ENCODE measurements at regions not wholly inside any gene's neighbourhood (a gene's known extent, or its start where the extent isn't known, plus 50 kb on each side); places are given as distances from the start of the nearest gene placed in this dataset.

DNA sequence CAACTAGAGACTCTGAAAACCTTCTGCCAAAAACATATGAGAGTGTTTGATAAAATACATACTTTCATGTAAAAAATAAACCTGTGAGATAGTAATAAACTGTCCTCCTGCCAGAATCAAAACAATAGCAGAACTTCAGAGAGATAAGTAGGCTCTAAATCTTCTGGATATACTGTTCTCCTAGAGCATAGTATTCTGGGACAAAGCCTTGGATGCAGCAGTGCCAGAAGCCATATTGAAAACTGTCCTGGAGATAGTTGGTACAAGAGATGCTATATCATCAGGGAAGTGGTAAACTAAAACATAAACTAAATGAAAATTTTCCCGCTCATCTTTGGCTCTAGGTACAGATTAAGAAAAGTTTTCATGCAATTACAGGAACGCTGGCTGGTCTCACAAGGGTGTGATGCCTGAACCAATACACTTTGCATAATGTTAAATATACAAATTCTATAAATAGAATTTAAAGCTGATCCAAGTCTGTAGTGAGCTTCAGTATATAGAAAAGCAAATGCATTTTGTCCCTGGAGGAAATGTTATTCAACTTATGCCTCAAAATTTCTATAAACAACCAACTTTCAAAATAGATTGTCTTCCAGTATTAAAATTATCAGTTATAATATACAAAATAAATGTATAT lies 355.6 kb downstream of the ADAMTS20 start:
- TF ChIP-seq, protein P1, sequence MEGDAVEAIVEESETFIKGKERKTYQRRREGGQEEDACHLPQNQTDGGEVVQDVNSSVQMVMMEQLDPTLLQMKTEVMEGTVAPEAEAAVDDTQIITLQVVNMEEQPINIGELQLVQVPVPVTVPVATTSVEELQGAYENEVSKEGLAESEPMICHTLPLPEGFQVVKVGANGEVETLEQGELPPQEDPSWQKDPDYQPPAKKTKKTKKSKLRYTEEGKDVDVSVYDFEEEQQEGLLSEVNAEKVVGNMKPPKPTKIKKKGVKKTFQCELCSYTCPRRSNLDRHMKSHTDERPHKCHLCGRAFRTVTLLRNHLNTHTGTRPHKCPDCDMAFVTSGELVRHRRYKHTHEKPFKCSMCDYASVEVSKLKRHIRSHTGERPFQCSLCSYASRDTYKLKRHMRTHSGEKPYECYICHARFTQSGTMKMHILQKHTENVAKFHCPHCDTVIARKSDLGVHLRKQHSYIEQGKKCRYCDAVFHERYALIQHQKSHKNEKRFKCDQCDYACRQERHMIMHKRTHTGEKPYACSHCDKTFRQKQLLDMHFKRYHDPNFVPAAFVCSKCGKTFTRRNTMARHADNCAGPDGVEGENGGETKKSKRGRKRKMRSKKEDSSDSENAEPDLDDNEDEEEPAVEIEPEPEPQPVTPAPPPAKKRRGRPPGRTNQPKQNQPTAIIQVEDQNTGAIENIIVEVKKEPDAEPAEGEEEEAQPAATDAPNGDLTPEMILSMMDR (IDR thresholded peaks at IDR 0.05; ENCODE audit: low read depth, low read length, missing input control) = no peak
- no peak for TF ChIP-seq TAF1 (conservative IDR thresholded peaks at IDR 0.05)
- TF ChIP-seq, protein P2, sequence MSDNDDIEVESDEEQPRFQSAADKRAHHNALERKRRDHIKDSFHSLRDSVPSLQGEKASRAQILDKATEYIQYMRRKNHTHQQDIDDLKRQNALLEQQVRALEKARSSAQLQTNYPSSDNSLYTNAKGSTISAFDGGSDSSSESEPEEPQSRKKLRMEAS (IDR thresholded peaks at IDR 0.05) = no peak

All from liver (tissue), 3 donors.